HCT116 (cell line): ENCODE measurements at regions not wholly inside any gene's neighbourhood (a gene's known extent, or its start where the extent isn't known, plus 50 kb on each side); places are given as distances from the start of the nearest gene placed in this dataset.

ENCODE experiments used
- CBX3 ChIP-seq: IDR thresholded peaks from 2 replicates; pipeline ENCODE4 v1.6.1; 2012; ENCODE audit warnings: low read depth
- EZH2phosphoT487 ChIP-seq: fragments of 200-600 bp; IDR thresholded peaks from 2 replicates; pipeline ENCODE4 v1.6.1; 2018; ENCODE audit warnings: antibody characterized with exemption, borderline replicate concordance
- JUND ChIP-seq: IDR thresholded peaks from 2 replicates; pipeline ENCODE4 v1.6.1; 2012
- MAX ChIP-seq: IDR thresholded peaks from 2 replicates; pipeline ENCODE4 v1.6.1; 2012
- POLR2A ChIP-seq: IDR thresholded peaks from 2 replicates; pipeline ENCODE4 v1.7.0; 2011; ENCODE audit warnings: borderline replicate concordance; ENCODE audit not compliant: insufficient read depth, insufficient read length; ENCODE audit errors: extremely low read depth
- RAD21 ChIP-seq: IDR thresholded peaks from 2 replicates; pipeline ENCODE4 v1.6.1; 2012; ENCODE audit warnings: low read depth, mild to moderate bottlenecking
- YY1 ChIP-seq: IDR thresholded peaks from 2 replicates; pipeline ENCODE4 v1.6.1; 2011; ENCODE audit warnings: low read length, low read depth, moderate library complexity, mild to moderate bottlenecking; ENCODE audit not compliant: insufficient replicate concordance; ENCODE audit errors: extremely low read depth
- TF ChIP-seq, protein P1 (sequence below), 3 experiments: fragments of 200-600 bp in 1 of 3; sonication (generic) in 1 of 3; IDR thresholded peaks in 2 of 3; conservative IDR thresholded peaks in 1 of 3; 2 replicates each; pipeline ENCODE4 v1.5.1; 2012 to 2017; ENCODE audit warnings: low read depth in 2 of 3, low read length in 2 of 3, antibody characterized with exemption in 1 of 3, borderline replicate concordance in 1 of 3, control low read depth in 1 of 3, mild to moderate bottlenecking in 1 of 3, mixed read lengths in 1 of 3, mixed run types in 1 of 3, moderate library complexity in 1 of 3; ENCODE audit not compliant: insufficient read depth in 1 of 3
- TF ChIP-seq, protein P2 (sequence below): IDR thresholded peaks from 2 replicates; pipeline ENCODE4 v1.6.1; 2012

GRCh38 chr9:86705490-86705889, 241.8 kb downstream of the GAS1 start:
- no peak for TF ChIP-seq EZH2phosphoT487
- TF ChIP-seq, protein P1, sequence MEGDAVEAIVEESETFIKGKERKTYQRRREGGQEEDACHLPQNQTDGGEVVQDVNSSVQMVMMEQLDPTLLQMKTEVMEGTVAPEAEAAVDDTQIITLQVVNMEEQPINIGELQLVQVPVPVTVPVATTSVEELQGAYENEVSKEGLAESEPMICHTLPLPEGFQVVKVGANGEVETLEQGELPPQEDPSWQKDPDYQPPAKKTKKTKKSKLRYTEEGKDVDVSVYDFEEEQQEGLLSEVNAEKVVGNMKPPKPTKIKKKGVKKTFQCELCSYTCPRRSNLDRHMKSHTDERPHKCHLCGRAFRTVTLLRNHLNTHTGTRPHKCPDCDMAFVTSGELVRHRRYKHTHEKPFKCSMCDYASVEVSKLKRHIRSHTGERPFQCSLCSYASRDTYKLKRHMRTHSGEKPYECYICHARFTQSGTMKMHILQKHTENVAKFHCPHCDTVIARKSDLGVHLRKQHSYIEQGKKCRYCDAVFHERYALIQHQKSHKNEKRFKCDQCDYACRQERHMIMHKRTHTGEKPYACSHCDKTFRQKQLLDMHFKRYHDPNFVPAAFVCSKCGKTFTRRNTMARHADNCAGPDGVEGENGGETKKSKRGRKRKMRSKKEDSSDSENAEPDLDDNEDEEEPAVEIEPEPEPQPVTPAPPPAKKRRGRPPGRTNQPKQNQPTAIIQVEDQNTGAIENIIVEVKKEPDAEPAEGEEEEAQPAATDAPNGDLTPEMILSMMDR (IDR thresholded peaks at IDR 0.05 in 2 of 3, conservative IDR thresholded peaks at IDR 0.05 in 1 of 3; ENCODE audit: borderline replicate concordance in 1 of 3, insufficient read depth in 1 of 3, low read depth in 2 of 3, low read length in 2 of 3): no peak
- TF ChIP-seq, protein P2, sequence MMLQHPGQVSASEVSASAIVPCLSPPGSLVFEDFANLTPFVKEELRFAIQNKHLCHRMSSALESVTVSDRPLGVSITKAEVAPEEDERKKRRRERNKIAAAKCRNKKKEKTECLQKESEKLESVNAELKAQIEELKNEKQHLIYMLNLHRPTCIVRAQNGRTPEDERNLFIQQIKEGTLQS: no peak
- no peak for TF ChIP-seq MAX
- no peak for TF ChIP-seq JUND
- no peak for TF ChIP-seq POLR2A
- TF ChIP-seq YY1: no peak
- TF ChIP-seq RAD21: no peak
- no peak for TF ChIP-seq CBX3
